ENCODE measurements at regions not wholly inside any gene's neighbourhood (a gene's known extent, or its start where the extent isn't known, plus 50 kb on each side); places are given as distances from the start of the nearest gene placed in this dataset.

- Histone ChIP-seq H3K9me3 (no peaks in the 10 kb centered on the region), H3K4me3 (no peak overlapping the region), H3K4me1 (ENCODE audit: control insufficient read depth in 1 of 2, low read depth in 2 of 2) (peaks cover 3 to 21% of the 10 kb centered on the region in 2 donors), H3K27me3 (replicated peaks; ENCODE audit: insufficient read depth) (no peaks in the 10 kb centered on the region), H3K36me3 (no peaks in the 10 kb centered on the region), H3K27ac (no peak overlapping the region)
- TF ChIP-seq, protein P1, sequence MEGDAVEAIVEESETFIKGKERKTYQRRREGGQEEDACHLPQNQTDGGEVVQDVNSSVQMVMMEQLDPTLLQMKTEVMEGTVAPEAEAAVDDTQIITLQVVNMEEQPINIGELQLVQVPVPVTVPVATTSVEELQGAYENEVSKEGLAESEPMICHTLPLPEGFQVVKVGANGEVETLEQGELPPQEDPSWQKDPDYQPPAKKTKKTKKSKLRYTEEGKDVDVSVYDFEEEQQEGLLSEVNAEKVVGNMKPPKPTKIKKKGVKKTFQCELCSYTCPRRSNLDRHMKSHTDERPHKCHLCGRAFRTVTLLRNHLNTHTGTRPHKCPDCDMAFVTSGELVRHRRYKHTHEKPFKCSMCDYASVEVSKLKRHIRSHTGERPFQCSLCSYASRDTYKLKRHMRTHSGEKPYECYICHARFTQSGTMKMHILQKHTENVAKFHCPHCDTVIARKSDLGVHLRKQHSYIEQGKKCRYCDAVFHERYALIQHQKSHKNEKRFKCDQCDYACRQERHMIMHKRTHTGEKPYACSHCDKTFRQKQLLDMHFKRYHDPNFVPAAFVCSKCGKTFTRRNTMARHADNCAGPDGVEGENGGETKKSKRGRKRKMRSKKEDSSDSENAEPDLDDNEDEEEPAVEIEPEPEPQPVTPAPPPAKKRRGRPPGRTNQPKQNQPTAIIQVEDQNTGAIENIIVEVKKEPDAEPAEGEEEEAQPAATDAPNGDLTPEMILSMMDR (IDR thresholded peaks at IDR 0.05): no peak
- ATAC-seq (ENCODE audit: insufficient number of reproducible peaks, low FRiP score, low read depth) (no peak), DNase-seq (ENCODE audit: low spot score) (no peak)
Measured at GRCh38 chr6:21993841-21994240, 303.0 kb downstream of the PRL start.

- no peak for ATAC-seq (ENCODE audit: insufficient number of reproducible peaks, low FRiP score, low read depth)
- Histone ChIP-seq H3K27ac (no peak overlapping the region), H3K27me3 (replicated peaks; ENCODE audit: insufficient read depth) (no peaks in the 10 kb centered on the region), H3K4me1 (ENCODE audit: control insufficient read depth in 1 of 2, low read depth in 2 of 2) (peaks cover 6 to 31% of the 10 kb centered on the region in 2 donors), H3K9me3 (no peaks in the 10 kb centered on the region), H3K4me3 (no peak overlapping the region), H3K36me3 (no peaks in the 10 kb centered on the region)
- no peak for DNase-seq (ENCODE audit: low spot score)
- TF ChIP-seq, protein P1 (IDR thresholded peaks at IDR 0.05): no peak
Measured at GRCh38 chr6:21994821-21995220, 302.0 kb downstream of the PRL start.

- ATAC-seq (ENCODE audit: insufficient number of reproducible peaks, low FRiP score, low read depth): no peak
- Histone ChIP-seq H3K4me3 (no peak overlapping the region), H3K36me3 (no peaks in the 10 kb centered on the region), H3K27me3 (replicated peaks; ENCODE audit: insufficient read depth) (no peaks in the 10 kb centered on the region), H3K27ac (no peak overlapping the region), H3K4me1 (ENCODE audit: control insufficient read depth in 1 of 2, low read depth in 2 of 2) (peaks cover 6 to 29% of the 10 kb centered on the region in 2 donors), H3K9me3 (no peaks in the 10 kb centered on the region)
- DNase-seq (ENCODE audit: low spot score): no peak
- TF ChIP-seq, protein P1 (IDR thresholded peaks at IDR 0.05): no peak
Measured at GRCh38 chr6:21995318-21995717, 301.5 kb downstream of the PRL start.

- H3K9me3 ChIP-seq: no peaks in the 10 kb centered on the region
- TF ChIP-seq, protein P1 (IDR thresholded peaks at IDR 0.05): no peak
- H3K4me1 ChIP-seq (ENCODE audit: control insufficient read depth in 1 of 2, low read depth in 2 of 2): peaks cover 6 to 37% of the 10 kb centered on the region in 2 donors
- no peaks in the 10 kb centered on the region for H3K36me3 ChIP-seq
- ATAC-seq (ENCODE audit: insufficient number of reproducible peaks, low FRiP score, low read depth) (no peak), DNase-seq (ENCODE audit: low spot score) (no peak)
- no peak overlapping the region for H3K27ac ChIP-seq
- H3K27me3 ChIP-seq (replicated peaks; ENCODE audit: insufficient read depth): no peaks in the 10 kb centered on the region
- H3K4me3 ChIP-seq: no peak overlapping the region
Measured at GRCh38 chr6:21996425-21997118, 300.3 kb downstream of the PRL start.

GRCh38 chr6:21997119-21998037 is 299.5 kb downstream of the PRL start:
- H3K27ac ChIP-seq: no peak overlapping the region
- H3K4me3 ChIP-seq: no peak overlapping the region
- no peaks in the 10 kb centered on the region for H3K36me3 ChIP-seq
- ATAC-seq (ENCODE audit: insufficient number of reproducible peaks, low FRiP score, low read depth) (no peak), DNase-seq (ENCODE audit: low spot score) (no peak)
- no peaks in the 10 kb centered on the region for H3K9me3 ChIP-seq
- TF ChIP-seq, protein P1 (IDR thresholded peaks at IDR 0.05): no peak
- no peaks in the 10 kb centered on the region for H3K27me3 ChIP-seq (replicated peaks; ENCODE audit: insufficient read depth)
- peaks cover 6 to 39% of the 10 kb centered on the region in 2 donors for H3K4me1 ChIP-seq (ENCODE audit: control insufficient read depth in 1 of 2, low read depth in 2 of 2)
